Testis (tissue), 2 donors: ENCODE measurements at regions not wholly inside any gene's neighbourhood (a gene's known extent, or its start where the extent isn't known, plus 50 kb on each side); places are given as distances from the start of the nearest gene placed in this dataset.

Source experiments
- DNase-seq: peaks from one replicate; pipeline ENCODE4 v3.0.0-alpha.2; 2019
- H3K27ac ChIP-seq, 2 donors: fragments of 200-600 bp; sonication (generic); one replicate each; pipeline ENCODE4 v1.5.1; 2019
- H3K27me3 ChIP-seq: fragments of 200-600 bp; sonication (generic); one replicate; pipeline ENCODE4 v1.5.1; 2019
- H3K36me3 ChIP-seq: fragments of 200-600 bp; sonication (generic); one replicate; pipeline ENCODE4 v1.5.1; 2017; ENCODE audit warnings: low read depth; ENCODE audit errors: missing control alignments
- H3K4me1 ChIP-seq: fragments of 200-600 bp; sonication (generic); one replicate; pipeline ENCODE4 v1.5.1; 2019
- H3K4me3 ChIP-seq, 2 donors: fragments of 200-600 bp; sonication (generic); one replicate each; pipeline ENCODE4 v1.5.1; 2017 to 2019
- H3K9me3 ChIP-seq: fragments of 200-600 bp; sonication (generic); one replicate; pipeline ENCODE4 v1.5.1; 2017
- POLR2A ChIP-seq: fragments of 450-650 bp; IDR thresholded peaks from one replicate; pipeline ENCODE4 v1.6.1; 2017; ENCODE audit warnings: antibody characterized with exemption, mild to moderate bottlenecking, moderate library complexity
- WGBS, 2 donors: methylation state at CpG; one replicate each; pipeline ENCODE4 v1.1.5; 2018; 5-methylcytosine and 5-hydroxymethylcytosine counted together
- intact Hi-C: fragments of 100-400 bp; cut with DNase I; formaldehyde crosslinking; loops from one replicate; pipeline ENCODE4 v1.15.1; 2023; ENCODE audit warnings: low total_unique reads
- TF ChIP-seq, protein P1 (sequence below), 3 experiments: fragments of 450-650 bp in 2 of 3; fragments of 200-600 bp in 1 of 3; sonication (generic) in 1 of 3; IDR thresholded peaks; one replicate each; pipeline ENCODE4 v1.5.1; 2016 to 2019; ENCODE audit warnings: antibody characterized with exemption in 3 of 3, mild to moderate bottlenecking in 2 of 3, moderate library complexity in 1 of 3

GRCh38 chr1:213615226-213615916, 372.4 kb upstream of the PROX1 start:
- H3K27me3 ChIP-seq, result no peaks in the 10 kb centered on the region
- H3K9me3 ChIP-seq, result no peaks in the 10 kb centered on the region
- no peak overlapping the region for H3K27ac ChIP-seq
- 69 to 83% methylated on average over 4 of the region's 4 CpGs for WGBS, 2 donors
- H3K4me3 ChIP-seq, result no peak overlapping the region
- intact Hi-C loops, result no loop called here
- no peaks in the 10 kb centered on the region for H3K36me3 ChIP-seq
- DNase-seq, result no peak
- no peaks in the 10 kb centered on the region for H3K4me1 ChIP-seq
- TF ChIP-seq POLR2A, result no peak
- TF ChIP-seq, protein P1, sequence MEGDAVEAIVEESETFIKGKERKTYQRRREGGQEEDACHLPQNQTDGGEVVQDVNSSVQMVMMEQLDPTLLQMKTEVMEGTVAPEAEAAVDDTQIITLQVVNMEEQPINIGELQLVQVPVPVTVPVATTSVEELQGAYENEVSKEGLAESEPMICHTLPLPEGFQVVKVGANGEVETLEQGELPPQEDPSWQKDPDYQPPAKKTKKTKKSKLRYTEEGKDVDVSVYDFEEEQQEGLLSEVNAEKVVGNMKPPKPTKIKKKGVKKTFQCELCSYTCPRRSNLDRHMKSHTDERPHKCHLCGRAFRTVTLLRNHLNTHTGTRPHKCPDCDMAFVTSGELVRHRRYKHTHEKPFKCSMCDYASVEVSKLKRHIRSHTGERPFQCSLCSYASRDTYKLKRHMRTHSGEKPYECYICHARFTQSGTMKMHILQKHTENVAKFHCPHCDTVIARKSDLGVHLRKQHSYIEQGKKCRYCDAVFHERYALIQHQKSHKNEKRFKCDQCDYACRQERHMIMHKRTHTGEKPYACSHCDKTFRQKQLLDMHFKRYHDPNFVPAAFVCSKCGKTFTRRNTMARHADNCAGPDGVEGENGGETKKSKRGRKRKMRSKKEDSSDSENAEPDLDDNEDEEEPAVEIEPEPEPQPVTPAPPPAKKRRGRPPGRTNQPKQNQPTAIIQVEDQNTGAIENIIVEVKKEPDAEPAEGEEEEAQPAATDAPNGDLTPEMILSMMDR (IDR thresholded peaks at IDR 0.05), result no peak

- H3K4me3 ChIP-seq, result no peak overlapping the region
- TF ChIP-seq POLR2A, result no peak
- TF ChIP-seq, protein P1 (IDR thresholded peaks at IDR 0.05), result no peak
- H3K36me3 ChIP-seq, result no peaks in the 10 kb centered on the region
- DNase-seq, result no peak
- intact Hi-C loops, result no loop called here
- no peaks in the 10 kb centered on the region for H3K9me3 ChIP-seq
- no peaks in the 10 kb centered on the region for H3K4me1 ChIP-seq
- no peak overlapping the region for H3K27ac ChIP-seq
- H3K27me3 ChIP-seq, result no peaks in the 10 kb centered on the region
Observed at GRCh38 chr1:213617133-213617532, 370.6 kb upstream of the PROX1 start.

DNA sequence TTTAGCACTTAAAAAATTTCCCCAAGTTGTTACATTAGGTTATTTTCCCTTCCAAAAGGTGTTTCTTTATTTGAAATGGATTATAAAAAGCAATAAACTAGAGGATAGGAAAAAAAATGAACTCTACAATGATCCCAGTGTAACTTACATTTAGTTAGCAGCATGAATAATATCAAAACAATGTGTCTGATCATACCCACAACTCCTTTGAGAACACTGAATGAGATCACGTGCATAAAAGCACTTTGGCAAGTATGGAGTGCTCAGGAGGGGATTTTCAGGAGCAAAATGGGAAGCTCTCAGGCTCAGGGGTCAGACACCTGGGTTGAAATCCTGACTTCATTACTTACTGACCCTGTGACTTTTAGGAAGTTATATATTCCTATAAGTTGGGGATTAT, 369.7 kb upstream of the PROX1 start:
- Histone ChIP-seq H3K4me1 (no peaks in the 10 kb centered on the region), H3K27ac (no peak overlapping the region), H3K4me3 (no peak overlapping the region), H3K27me3 (no peaks in the 10 kb centered on the region), H3K36me3 (no peaks in the 10 kb centered on the region), H3K9me3 (no peaks in the 10 kb centered on the region)
- TF ChIP-seq, protein P1 (IDR thresholded peaks at IDR 0.05), result no peak
- no peak for TF ChIP-seq POLR2A
- DNase-seq, result no peak
- intact Hi-C loops, result no loop called here
- WGBS, 2 donors, result 56 to 62% methylated on average over 1 of the region's 1 CpG

DNA sequence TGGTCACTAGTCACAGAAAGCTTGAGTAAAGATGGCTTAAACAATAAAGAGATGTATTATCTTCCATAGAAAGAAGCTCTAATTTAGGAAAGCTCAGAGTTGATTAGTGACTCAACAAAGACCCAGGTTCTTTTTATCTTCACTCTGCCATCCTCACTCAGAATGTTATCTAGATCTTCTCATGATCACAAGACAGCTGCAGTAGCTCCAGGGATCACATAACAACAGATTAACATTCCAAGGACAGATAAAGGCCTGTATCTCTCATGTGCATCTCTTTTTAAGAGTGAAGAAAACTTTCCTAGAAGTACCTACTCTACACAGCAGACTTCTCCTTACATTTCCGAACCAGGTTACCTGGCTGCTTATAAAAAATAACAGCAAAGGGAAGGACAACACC, 368.7 kb upstream of the PROX1 start:
- DNase-seq, result no peak
- no peaks in the 10 kb centered on the region for H3K27me3 ChIP-seq
- no peaks in the 10 kb centered on the region for H3K4me1 ChIP-seq
- H3K27ac ChIP-seq, result no peak overlapping the region
- no peak overlapping the region for H3K4me3 ChIP-seq
- intact Hi-C loops, result no loop called here
- 86 to 90% methylated on average over 1 of the region's 1 CpG for WGBS, 2 donors
- H3K36me3 ChIP-seq, result no peaks in the 10 kb centered on the region
- no peaks in the 10 kb centered on the region for H3K9me3 ChIP-seq
- TF ChIP-seq POLR2A, result no peak
- TF ChIP-seq, protein P1 (IDR thresholded peaks at IDR 0.05), result no peak

DNA sequence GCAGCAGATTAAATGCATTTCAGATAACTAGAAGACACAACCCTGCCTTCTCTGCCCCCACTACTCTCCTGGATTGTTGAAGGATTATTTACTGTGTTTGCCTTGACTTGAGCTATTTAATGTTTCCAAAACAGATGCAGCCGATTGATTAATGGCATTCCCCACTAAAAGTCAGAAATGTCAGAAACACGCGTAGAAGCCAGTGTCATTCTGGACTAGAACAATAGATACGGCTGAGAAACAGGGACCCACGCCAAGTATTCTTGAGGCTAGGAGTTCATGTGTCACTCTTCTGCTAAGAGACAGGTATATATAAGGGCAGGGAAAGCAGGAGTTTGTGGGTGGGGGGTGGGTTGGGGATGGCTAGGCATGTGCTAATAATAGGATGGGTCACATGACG, 366.7 kb upstream of the PROX1 start:
- 58 to 64% methylated on average over 6 of the region's 6 CpGs for WGBS, 2 donors
- Histone ChIP-seq H3K36me3 (no peaks in the 10 kb centered on the region), H3K27ac (no peak overlapping the region), H3K9me3 (no peaks in the 10 kb centered on the region), H3K4me3 (no peak overlapping the region), H3K4me1 (no peaks in the 10 kb centered on the region), H3K27me3 (no peaks in the 10 kb centered on the region)
- no peak for TF ChIP-seq POLR2A
- TF ChIP-seq, protein P1 (IDR thresholded peaks at IDR 0.05), result no peak
- intact Hi-C loops, result no loop called here
- no peak for DNase-seq
